NCI-H1417 (cell line): ENCODE measurements at regions not wholly inside any gene's neighbourhood (a gene's known extent, or its start where the extent isn't known, plus 50 kb on each side); places are given as distances from the start of the nearest gene placed in this dataset.

Experiments used
- DNase-seq, 3 experiments: peaks; one replicate each; lab custom pipeline; 2025; lab: John Stamatoyannopoulos, UW

- peak in 1 of 3 experiments; percentile 18 for DNase-seq
Measured at GRCh38 chr2:120455390-120455789, 109.5 kb downstream of the INHBB start.

GRCh38 chr2:120456867-120457266, 110.9 kb downstream of the INHBB start:
- DNase-seq, result no peak

GRCh38 chr2:120460511-120460910, 114.6 kb downstream of the INHBB start:
- DNase-seq, result no peak

- no peak for DNase-seq
Measured at GRCh38 chr2:120461092-120461491, 115.2 kb downstream of the INHBB start.

- no peak for DNase-seq
Measured at GRCh38 chr2:120461546-120462537, 115.9 kb downstream of the INHBB start.

- no peak for DNase-seq
Measured at GRCh38 chr2:120463527-120463926, 117.6 kb downstream of the INHBB start.

- no peak for DNase-seq
Measured at GRCh38 chr2:120463996-120464395, 118.1 kb downstream of the INHBB start.

GRCh38 chr2:120464448-120464931, 118.6 kb downstream of the INHBB start:
- DNase-seq, result no peak

- DNase-seq, result no peak
Measured at GRCh38 chr2:120465012-120465700, 119.2 kb downstream of the INHBB start.

- DNase-seq, result no peak
Measured at GRCh38 chr2:120465701-120465988, 119.7 kb downstream of the INHBB start.

- DNase-seq, result peak in 2 of 3 experiments; percentile 84 to 94
Measured at GRCh38 chr2:120465989-120466703, 120.2 kb downstream of the INHBB start.

- DNase-seq, result no peak
Measured at GRCh38 chr2:120466704-120467054, 120.7 kb downstream of the INHBB start.

- no peak for DNase-seq
Measured at GRCh38 chr2:120468136-120468535, 122.2 kb downstream of the INHBB start.

- DNase-seq, result no peak
Measured at GRCh38 chr2:120469426-120469825, 123.5 kb downstream of the INHBB start.

- peak in 1 of 3 experiments; percentile 8 for DNase-seq
Measured at GRCh38 chr2:120470041-120470965, 124.4 kb downstream of the INHBB start.

GRCh38 chr2:120471166-120471565, 125.2 kb downstream of the INHBB start:
- DNase-seq, result no peak

- no peak for DNase-seq
Measured at GRCh38 chr2:120472031-120472430, 126.1 kb downstream of the INHBB start.

- no peak for DNase-seq
Measured at GRCh38 chr2:120472891-120473309, 127.0 kb downstream of the INHBB start.

GRCh38 chr2:120473522-120474271, 127.8 kb downstream of the INHBB start:
- no peak for DNase-seq

GRCh38 chr2:120474486-120474885, 128.6 kb downstream of the INHBB start:
- DNase-seq, result no peak

GRCh38 chr2:120476141-120476540, 130.2 kb downstream of the INHBB start:
- DNase-seq, result no peak
